ENCODE measurements at regions not wholly inside any gene's neighbourhood (a gene's known extent, or its start where the extent isn't known, plus 50 kb on each side); places are given as distances from the start of the nearest gene placed in this dataset.

GRCh38 chr7:46511442-46512215 lies 590.6 kb upstream of the IGFBP3 start:
- H3K4me1 ChIP-seq (ENCODE audit: insufficient read depth, low read length, poor library complexity, severe bottlenecking), result no peaks in the 10 kb centered on the region
- no peaks in the 10 kb centered on the region for H3K9me2 ChIP-seq (replicated peaks; ENCODE audit: low read depth, low read length)
- H3K79me2 ChIP-seq (ENCODE audit: insufficient read depth, low read length), result no peaks in the 10 kb centered on the region
- H3K4me2 ChIP-seq (ENCODE audit: low read depth, low read length, poor library complexity, severe bottlenecking), result no peak overlapping the region
- H3F3A ChIP-seq (ENCODE audit: low read depth), result no peaks in the 10 kb centered on the region
- H3K36me3 ChIP-seq (ENCODE audit: insufficient read depth, low read length), result no peaks in the 10 kb centered on the region
- no peak for TF ChIP-seq CTCF (conservative IDR thresholded peaks at IDR 0.05; ENCODE audit: low read length)
- no peak for TF ChIP-seq EZH2phosphoT487 (IDR thresholded peaks at IDR 0.05; ENCODE audit: borderline replicate concordance)
- H3K9me3 ChIP-seq (ENCODE audit: insufficient read depth, low read depth, low read length), result no peaks in the 10 kb centered on the region
- H3K27me3 ChIP-seq (ENCODE audit: insufficient read depth, low read length, poor library complexity, severe bottlenecking), result no peaks in the 10 kb centered on the region
- no peak overlapping the region for H3K4me3 ChIP-seq (ENCODE audit: low read length, poor library complexity, severe bottlenecking)
- no peak overlapping the region for H2AFZ ChIP-seq (ENCODE audit: low read length)
- H4K20me1 ChIP-seq (ENCODE audit: insufficient read depth, low read length, poor library complexity, severe bottlenecking), result no peaks in the 10 kb centered on the region
- H3K9ac ChIP-seq (ENCODE audit: low read depth, low read length, poor library complexity, severe bottlenecking), result no peak overlapping the region

- no peak for TF ChIP-seq CTCF (conservative IDR thresholded peaks at IDR 0.05; ENCODE audit: low read length)
- no peaks in the 10 kb centered on the region for H3K9me2 ChIP-seq (replicated peaks; ENCODE audit: low read depth, low read length)
- H3K9ac ChIP-seq (ENCODE audit: low read depth, low read length, poor library complexity, severe bottlenecking), result no peak overlapping the region
- H3K4me2 ChIP-seq (ENCODE audit: low read depth, low read length, poor library complexity, severe bottlenecking), result no peak overlapping the region
- H2AFZ ChIP-seq (ENCODE audit: low read length), result no peak overlapping the region
- no peaks in the 10 kb centered on the region for H3K4me1 ChIP-seq (ENCODE audit: insufficient read depth, low read length, poor library complexity, severe bottlenecking)
- H3K4me3 ChIP-seq (ENCODE audit: low read length, poor library complexity, severe bottlenecking), result no peak overlapping the region
- H3F3A ChIP-seq (ENCODE audit: low read depth), result no peaks in the 10 kb centered on the region
- no peaks in the 10 kb centered on the region for H3K27me3 ChIP-seq (ENCODE audit: insufficient read depth, low read length, poor library complexity, severe bottlenecking)
- H3K36me3 ChIP-seq (ENCODE audit: insufficient read depth, low read length), result no peaks in the 10 kb centered on the region
- H3K9me3 ChIP-seq (ENCODE audit: insufficient read depth, low read depth, low read length), result no peaks in the 10 kb centered on the region
- no peaks in the 10 kb centered on the region for H4K20me1 ChIP-seq (ENCODE audit: insufficient read depth, low read length, poor library complexity, severe bottlenecking)
- no peaks in the 10 kb centered on the region for H3K79me2 ChIP-seq (ENCODE audit: insufficient read depth, low read length)
Observed at GRCh38 chr7:46508583-46508982, 587.5 kb upstream of the IGFBP3 start.

- TF ChIP-seq EZH2phosphoT487 (IDR thresholded peaks at IDR 0.05; ENCODE audit: borderline replicate concordance) (no peak), CTCF (conservative IDR thresholded peaks at IDR 0.05; ENCODE audit: low read length) (no peak)
- no peak overlapping the region for H3K9ac ChIP-seq (ENCODE audit: low read depth, low read length, poor library complexity, severe bottlenecking)
- H3K27me3 ChIP-seq (ENCODE audit: insufficient read depth, low read length, poor library complexity, severe bottlenecking), result no peaks in the 10 kb centered on the region
- no peaks in the 10 kb centered on the region for H3K9me3 ChIP-seq (ENCODE audit: insufficient read depth, low read depth, low read length)
- H3F3A ChIP-seq (ENCODE audit: low read depth), result no peaks in the 10 kb centered on the region
- H4K20me1 ChIP-seq (ENCODE audit: insufficient read depth, low read length, poor library complexity, severe bottlenecking), result no peaks in the 10 kb centered on the region
- no peak overlapping the region for H3K4me3 ChIP-seq (ENCODE audit: low read length, poor library complexity, severe bottlenecking)
- H2AFZ ChIP-seq (ENCODE audit: low read length), result no peak overlapping the region
- H3K4me2 ChIP-seq (ENCODE audit: low read depth, low read length, poor library complexity, severe bottlenecking), result no peak overlapping the region
- H3K4me1 ChIP-seq (ENCODE audit: insufficient read depth, low read length, poor library complexity, severe bottlenecking), result no peaks in the 10 kb centered on the region
- H3K36me3 ChIP-seq (ENCODE audit: insufficient read depth, low read length), result no peaks in the 10 kb centered on the region
- H3K9me2 ChIP-seq (replicated peaks; ENCODE audit: low read depth, low read length), result no peaks in the 10 kb centered on the region
- H3K79me2 ChIP-seq (ENCODE audit: insufficient read depth, low read length), result no peaks in the 10 kb centered on the region
Observed at GRCh38 chr7:46507560-46507959, 586.5 kb upstream of the IGFBP3 start.
